Ovary (tissue), 3 donors: ENCODE measurements at regions not wholly inside any gene's neighbourhood (a gene's known extent, or its start where the extent isn't known, plus 50 kb on each side); places are given as distances from the start of the nearest gene placed in this dataset.

Source experiments
- CTCF ChIP-seq, 3 donors: fragments of 450-650 bp in 2 of 3; fragments of 200-600 bp in 1 of 3; IDR thresholded peaks; one replicate each; pipeline versions ENCODE4 v1.5.1 to v1.8.0; 2016 to 2022; ENCODE audit warnings: antibody characterized with exemption in 3 of 3, mild to moderate bottlenecking in 1 of 3
- POLR2A ChIP-seq: fragments of 450-650 bp; IDR thresholded peaks from one replicate; pipeline ENCODE4 v1.6.1; 2017; ENCODE audit warnings: antibody characterized with exemption, mild to moderate bottlenecking, moderate library complexity
- donor health status: DM: no; HTN: no; CAD: no.

- no peak for TF ChIP-seq POLR2A
- TF ChIP-seq CTCF (IDR thresholded peaks at IDR 0.05) = no peak
These were observed 83.2 kb upstream of the PSMD7 start for GRCh38 chr16:74213372-74213771.
